Neural crest cell (in vitro differentiated cells): ENCODE measurements at regions not wholly inside any gene's neighbourhood (a gene's known extent, or its start where the extent isn't known, plus 50 kb on each side); places are given as distances from the start of the nearest gene placed in this dataset.

Experiments
- DNase-seq: peaks from one replicate; pipeline ENCODE4 v3.0.0; 2021; ENCODE audit warnings: low read depth, mixed read lengths, low spot score
- H3K27ac Mint-ChIP-seq: one replicate; pipeline ENCODE4 v1.8.0; 2021; ENCODE audit warnings: mild to moderate bottlenecking, mixed read lengths; ENCODE audit not compliant: unreplicated experiment
- H3K27me3 Mint-ChIP-seq: 2 replicates; pipeline ENCODE4 v1.8.0; 2021; ENCODE audit warnings: low read depth, mild to moderate bottlenecking, mixed read lengths
- H3K36me3 Mint-ChIP-seq: 2 replicates; pipeline ENCODE4 v1.8.0; 2021; ENCODE audit warnings: low read depth, mild to moderate bottlenecking, mixed read lengths
- H3K4me1 Mint-ChIP-seq: 2 replicates; pipeline ENCODE4 v1.8.0; 2021; ENCODE audit warnings: mixed read lengths
- H3K4me3 Mint-ChIP-seq: one replicate; pipeline ENCODE4 v1.8.0; 2021; ENCODE audit warnings: mild to moderate bottlenecking, mixed read lengths
- H3K9me3 Mint-ChIP-seq: 2 replicates; pipeline ENCODE4 v1.8.0; 2021; ENCODE audit warnings: mixed read lengths
- TF ChIP-seq, protein P1 (sequence below): fragments of 200-600 bp; sonication (generic); conservative IDR thresholded peaks from 2 replicates; pipeline ENCODE4 v1.5.0; 2021; ENCODE audit warnings: antibody characterized with exemption, mild to moderate bottlenecking

DNA sequence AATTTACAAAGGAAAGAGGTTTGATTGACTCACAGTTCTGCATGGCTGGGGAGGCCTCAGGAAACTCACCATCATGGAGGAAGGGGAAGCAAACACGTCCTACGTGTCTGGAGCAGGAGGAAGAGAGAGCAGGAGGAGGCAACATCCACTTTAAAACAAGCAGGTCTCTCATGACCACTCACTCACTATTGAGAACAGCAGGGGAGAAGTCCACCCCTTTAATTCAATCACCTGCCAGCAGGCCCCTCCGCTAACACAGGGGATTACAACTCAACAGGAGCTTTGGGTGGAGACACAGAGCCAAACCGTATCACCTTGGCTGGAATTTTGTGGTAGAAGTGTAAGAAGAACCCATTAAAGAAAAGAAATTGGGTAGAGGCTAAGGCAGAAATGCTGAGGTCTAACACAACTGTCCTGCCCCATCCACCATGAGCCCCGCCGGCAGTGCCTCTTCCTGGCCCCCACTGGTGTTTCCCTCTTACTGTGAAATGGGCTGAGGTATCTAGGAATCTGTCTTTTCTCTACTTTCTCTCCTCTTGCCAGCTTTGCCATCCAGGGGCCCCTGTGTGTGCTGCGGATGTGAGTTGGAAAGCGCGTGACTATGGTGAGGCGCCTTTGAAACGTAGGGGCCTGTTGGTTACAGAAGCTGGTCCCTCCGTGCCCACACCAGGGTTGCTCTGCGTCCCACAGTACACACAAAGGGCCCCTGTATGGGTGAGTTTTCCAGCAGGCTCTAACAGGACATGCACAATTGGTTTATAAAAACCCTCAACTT, 108.0 kb upstream of the TMEM132D start:
- TF ChIP-seq, protein P1, sequence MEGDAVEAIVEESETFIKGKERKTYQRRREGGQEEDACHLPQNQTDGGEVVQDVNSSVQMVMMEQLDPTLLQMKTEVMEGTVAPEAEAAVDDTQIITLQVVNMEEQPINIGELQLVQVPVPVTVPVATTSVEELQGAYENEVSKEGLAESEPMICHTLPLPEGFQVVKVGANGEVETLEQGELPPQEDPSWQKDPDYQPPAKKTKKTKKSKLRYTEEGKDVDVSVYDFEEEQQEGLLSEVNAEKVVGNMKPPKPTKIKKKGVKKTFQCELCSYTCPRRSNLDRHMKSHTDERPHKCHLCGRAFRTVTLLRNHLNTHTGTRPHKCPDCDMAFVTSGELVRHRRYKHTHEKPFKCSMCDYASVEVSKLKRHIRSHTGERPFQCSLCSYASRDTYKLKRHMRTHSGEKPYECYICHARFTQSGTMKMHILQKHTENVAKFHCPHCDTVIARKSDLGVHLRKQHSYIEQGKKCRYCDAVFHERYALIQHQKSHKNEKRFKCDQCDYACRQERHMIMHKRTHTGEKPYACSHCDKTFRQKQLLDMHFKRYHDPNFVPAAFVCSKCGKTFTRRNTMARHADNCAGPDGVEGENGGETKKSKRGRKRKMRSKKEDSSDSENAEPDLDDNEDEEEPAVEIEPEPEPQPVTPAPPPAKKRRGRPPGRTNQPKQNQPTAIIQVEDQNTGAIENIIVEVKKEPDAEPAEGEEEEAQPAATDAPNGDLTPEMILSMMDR: no peak
- H3K27ac Mint-ChIP-seq: no peak overlapping the region
- no peak overlapping the region for H3K4me3 Mint-ChIP-seq
- peaks cover 19% of the 10 kb centered on the region for H3K27me3 Mint-ChIP-seq
- no peaks in the 10 kb centered on the region for H3K36me3 Mint-ChIP-seq
- no peak for DNase-seq
- no peaks in the 10 kb centered on the region for H3K9me3 Mint-ChIP-seq
- peaks cover 3% of the 10 kb centered on the region for H3K4me1 Mint-ChIP-seq

DNA sequence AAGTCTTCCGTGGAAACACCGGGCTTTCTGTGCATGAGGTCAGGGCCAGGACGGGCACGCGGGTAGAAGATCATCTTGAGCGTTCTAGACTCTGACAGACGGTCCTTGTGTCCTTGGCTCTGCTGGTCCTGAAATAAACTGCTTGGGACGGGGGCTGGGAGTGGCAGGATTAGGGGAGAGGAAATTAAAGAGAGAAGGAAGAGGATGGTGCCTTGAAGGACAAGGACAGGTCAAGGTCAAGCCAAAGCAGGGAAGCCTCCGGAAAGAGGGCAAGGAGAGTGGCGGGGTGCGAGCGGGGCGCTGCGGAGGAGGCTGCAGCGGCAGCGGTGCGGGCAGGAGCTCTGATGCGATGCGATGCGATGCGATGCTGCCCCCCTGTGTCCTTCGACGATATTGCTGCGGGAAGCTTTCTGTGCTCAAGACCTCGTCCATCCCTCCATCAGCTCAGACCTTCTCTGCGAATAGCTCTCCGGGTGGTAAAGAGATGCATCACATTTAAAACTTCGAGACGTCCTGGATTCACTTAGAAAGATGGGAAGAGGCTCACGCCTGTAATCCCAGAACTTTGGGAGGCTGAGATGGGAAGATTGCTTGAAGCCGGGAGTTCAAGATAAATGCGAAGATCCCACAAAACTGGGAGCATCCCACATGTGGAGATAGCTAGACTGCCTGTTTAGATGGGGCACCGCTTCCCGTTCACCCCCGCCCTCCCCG, 110.1 kb upstream of the TMEM132D start:
- H3K9me3 Mint-ChIP-seq: no peaks in the 10 kb centered on the region
- DNase-seq: peak; percentile 86
- H3K27ac Mint-ChIP-seq: no peak overlapping the region
- no peak overlapping the region for H3K4me3 Mint-ChIP-seq
- TF ChIP-seq, protein P1: peak; percentile 82
- peaks cover 30% of the 10 kb centered on the region for H3K27me3 Mint-ChIP-seq
- H3K4me1 Mint-ChIP-seq: peaks cover 13% of the 10 kb centered on the region
- H3K36me3 Mint-ChIP-seq: no peaks in the 10 kb centered on the region

DNA sequence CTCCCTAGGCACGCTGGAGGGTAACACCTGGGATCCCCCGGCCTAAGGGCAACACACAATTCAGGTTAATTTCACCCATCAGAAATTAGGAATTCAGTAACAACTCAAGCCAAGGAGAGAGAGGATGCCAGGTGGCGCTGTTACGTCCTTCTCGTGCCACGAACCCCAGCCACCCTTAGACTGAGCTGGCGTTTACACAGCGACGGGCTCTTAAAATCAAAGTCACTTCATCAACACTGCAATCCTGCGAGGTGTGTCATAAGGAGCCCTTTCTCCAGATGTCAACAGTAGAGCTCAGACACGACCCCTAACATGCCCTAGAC, 110.6 kb upstream of the TMEM132D start:
- Mint-ChIP-seq H3K4me1 (peaks cover 13% of the 10 kb centered on the region), H3K9me3 (no peaks in the 10 kb centered on the region), H3K4me3 (no peak overlapping the region), H3K27ac (no peak overlapping the region), H3K27me3 (peaks cover 30% of the 10 kb centered on the region), H3K36me3 (no peaks in the 10 kb centered on the region)
- DNase-seq: no peak
- TF ChIP-seq, protein P1: no peak

DNA sequence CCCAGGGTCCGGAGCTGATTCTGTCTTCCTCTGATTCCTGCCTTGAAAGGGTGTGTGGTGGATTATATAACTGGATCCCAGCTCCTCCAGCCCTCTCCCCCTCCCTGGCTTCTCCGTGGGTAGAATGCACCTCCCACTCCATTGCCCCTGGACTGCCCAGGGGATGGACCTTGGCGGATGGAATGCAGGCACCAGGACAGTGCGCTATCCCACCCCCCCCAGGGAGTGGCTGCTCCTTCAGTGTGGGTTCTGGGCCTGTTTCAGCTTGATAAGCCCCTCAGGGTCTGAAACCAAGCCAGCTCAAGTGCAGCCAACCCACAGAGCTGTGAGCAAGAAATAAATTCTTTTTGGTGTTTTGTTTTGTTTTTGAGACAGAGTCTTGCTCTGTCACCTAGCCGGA, 112.4 kb upstream of the TMEM132D start:
- no peak overlapping the region for H3K4me3 Mint-ChIP-seq
- H3K27ac Mint-ChIP-seq: no peak overlapping the region
- no peak for DNase-seq
- H3K4me1 Mint-ChIP-seq: peaks cover 13% of the 10 kb centered on the region
- peaks cover 24% of the 10 kb centered on the region for H3K27me3 Mint-ChIP-seq
- no peaks in the 10 kb centered on the region for H3K9me3 Mint-ChIP-seq
- TF ChIP-seq, protein P1: no peak
- no peaks in the 10 kb centered on the region for H3K36me3 Mint-ChIP-seq

DNA sequence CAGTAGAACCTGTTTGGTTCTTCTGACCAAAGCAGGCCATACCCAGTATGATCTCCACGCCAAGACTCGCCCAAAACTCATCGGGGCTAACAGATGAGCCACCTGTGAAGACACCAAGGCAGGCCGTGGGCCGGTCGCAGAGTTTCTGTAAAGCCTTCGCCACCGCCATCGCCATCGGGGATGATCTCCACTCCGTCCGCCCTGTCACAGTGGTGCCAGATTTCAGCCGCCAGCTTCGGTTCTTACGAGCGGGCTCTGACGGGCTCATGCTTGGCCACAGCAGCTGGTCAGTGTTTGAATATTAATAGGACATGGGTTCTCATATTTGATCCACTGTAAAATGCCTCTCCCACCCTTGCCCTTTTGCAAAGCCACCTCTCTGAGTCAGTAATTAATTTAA, 113.2 kb upstream of the TMEM132D start:
- Mint-ChIP-seq H3K27me3 (peaks cover 20% of the 10 kb centered on the region), H3K36me3 (no peaks in the 10 kb centered on the region), H3K4me3 (no peak overlapping the region), H3K4me1 (peaks cover 13% of the 10 kb centered on the region), H3K9me3 (no peaks in the 10 kb centered on the region), H3K27ac (no peak overlapping the region)
- TF ChIP-seq, protein P1: no peak
- no peak for DNase-seq
